Esophagus squamous epithelium (tissue), 5 donors: ENCODE measurements at regions not wholly inside any gene's neighbourhood (a gene's known extent, or its start where the extent isn't known, plus 50 kb on each side); places are given as distances from the start of the nearest gene placed in this dataset.

Experiments used
- DNase-seq: peaks from one replicate; lab custom pipeline; 2025; lab: John Stamatoyannopoulos, UW
- H3K27ac ChIP-seq, 4 donors: fragments of 200-600 bp; sonication (generic); one replicate each; pipeline ENCODE4 v1.5.1; 2016 to 2019; ENCODE audit warnings: mild to moderate bottlenecking in 1 of 4
- H3K27me3 ChIP-seq, 4 donors: fragments of 200-600 bp; sonication (generic); 1 replicate in 3 of 4; 2 replicates in 1 of 4; pipeline versions ENCODE4 v1.5.1 to v1.6.0; 2017 to 2021; ENCODE audit warnings: antibody characterized with exemption in 1 of 4
- H3K36me3 ChIP-seq, 3 donors: fragments of 200-600 bp; sonication (generic); one replicate each; pipeline ENCODE4 v1.5.1; 2016 to 2019
- H3K4me1 ChIP-seq, 3 donors: fragments of 200-600 bp; sonication (generic); one replicate each; pipeline ENCODE4 v1.5.1; 2017 to 2019
- H3K4me3 ChIP-seq, 4 donors: fragments of 200-600 bp; sonication (generic); 1 replicate in 3 of 4; 2 replicates in 1 of 4; pipeline ENCODE4 v1.5.1; 2016 to 2019; ENCODE audit warnings: mild to moderate bottlenecking in 2 of 4, moderate library complexity in 1 of 4
- H3K9me3 ChIP-seq, 3 donors: fragments of 200-600 bp; sonication (generic); one replicate each; pipeline ENCODE4 v1.5.1; 2016 to 2019
- POLR2A ChIP-seq, 4 donors: fragments of 450-650 bp; IDR thresholded peaks; one replicate each; pipeline ENCODE4 v1.6.1; 2017; ENCODE audit warnings: antibody characterized with exemption in 4 of 4, mild to moderate bottlenecking in 4 of 4, moderate library complexity in 3 of 4
- WGBS, 2 donors: methylation state at CpG; one replicate each; pipeline ENCODE4 v1.1.5; 2018; 5-methylcytosine and 5-hydroxymethylcytosine counted together
- intact Hi-C: fragments of 100-400 bp; cut with DNase I; formaldehyde crosslinking; loops from one replicate; pipeline ENCODE4 v1.15.0; 2022
- TF ChIP-seq, protein P1 (sequence below), 6 experiments: fragments of 450-650 bp in 4 of 6; fragments of 200-600 bp in 2 of 6; sonication (generic) in 2 of 6; IDR thresholded peaks; one replicate each; pipeline ENCODE4 v1.5.1; 2016 to 2019; ENCODE audit warnings: antibody characterized with exemption in 6 of 6, mild to moderate bottlenecking in 4 of 6, moderate library complexity in 4 of 6
- donor health status: DM: yes; HTN: yes; CAD: no.

DNA sequence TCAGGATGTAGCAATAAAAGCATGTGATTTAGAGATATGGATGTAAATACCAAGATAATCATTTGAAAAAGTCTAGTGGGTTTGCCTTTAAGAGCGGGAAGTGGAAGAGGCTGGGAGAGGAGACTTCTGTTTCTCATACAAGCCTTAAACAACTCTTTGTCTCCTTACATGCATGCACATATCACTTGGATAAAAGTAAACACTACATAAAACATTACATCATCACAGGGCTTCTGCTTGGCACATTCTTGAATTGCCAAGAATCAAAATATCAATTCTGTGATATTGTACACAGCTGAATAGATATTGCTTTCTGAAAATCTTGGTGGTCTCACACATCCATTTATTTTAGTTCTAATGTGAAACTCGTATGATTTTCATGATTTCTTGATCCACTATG, 57.6 kb downstream of the FOXD1 start:
- Histone ChIP-seq H3K36me3 (no peaks in the 10 kb centered on the region), H3K27me3 (peaks cover 0 to 10% (median 0%) of the 10 kb centered on the region in 4 donors), H3K4me3 (no peak overlapping the region), H3K9me3 (peaks cover 0 to 3% (median 0%) of the 10 kb centered on the region in 3 donors), H3K27ac (no peak overlapping the region), H3K4me1 (peaks cover 0 to 3% (median 0%) of the 10 kb centered on the region in 3 donors)
- no peak for DNase-seq
- intact Hi-C loops, result no loop called here
- TF ChIP-seq POLR2A (IDR thresholded peaks at IDR 0.05), result no peak
- TF ChIP-seq, protein P1, sequence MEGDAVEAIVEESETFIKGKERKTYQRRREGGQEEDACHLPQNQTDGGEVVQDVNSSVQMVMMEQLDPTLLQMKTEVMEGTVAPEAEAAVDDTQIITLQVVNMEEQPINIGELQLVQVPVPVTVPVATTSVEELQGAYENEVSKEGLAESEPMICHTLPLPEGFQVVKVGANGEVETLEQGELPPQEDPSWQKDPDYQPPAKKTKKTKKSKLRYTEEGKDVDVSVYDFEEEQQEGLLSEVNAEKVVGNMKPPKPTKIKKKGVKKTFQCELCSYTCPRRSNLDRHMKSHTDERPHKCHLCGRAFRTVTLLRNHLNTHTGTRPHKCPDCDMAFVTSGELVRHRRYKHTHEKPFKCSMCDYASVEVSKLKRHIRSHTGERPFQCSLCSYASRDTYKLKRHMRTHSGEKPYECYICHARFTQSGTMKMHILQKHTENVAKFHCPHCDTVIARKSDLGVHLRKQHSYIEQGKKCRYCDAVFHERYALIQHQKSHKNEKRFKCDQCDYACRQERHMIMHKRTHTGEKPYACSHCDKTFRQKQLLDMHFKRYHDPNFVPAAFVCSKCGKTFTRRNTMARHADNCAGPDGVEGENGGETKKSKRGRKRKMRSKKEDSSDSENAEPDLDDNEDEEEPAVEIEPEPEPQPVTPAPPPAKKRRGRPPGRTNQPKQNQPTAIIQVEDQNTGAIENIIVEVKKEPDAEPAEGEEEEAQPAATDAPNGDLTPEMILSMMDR (IDR thresholded peaks at IDR 0.05), result no peak
- 74 to 77% methylated on average over 2 of the region's 2 CpGs for WGBS, 2 donors

DNA sequence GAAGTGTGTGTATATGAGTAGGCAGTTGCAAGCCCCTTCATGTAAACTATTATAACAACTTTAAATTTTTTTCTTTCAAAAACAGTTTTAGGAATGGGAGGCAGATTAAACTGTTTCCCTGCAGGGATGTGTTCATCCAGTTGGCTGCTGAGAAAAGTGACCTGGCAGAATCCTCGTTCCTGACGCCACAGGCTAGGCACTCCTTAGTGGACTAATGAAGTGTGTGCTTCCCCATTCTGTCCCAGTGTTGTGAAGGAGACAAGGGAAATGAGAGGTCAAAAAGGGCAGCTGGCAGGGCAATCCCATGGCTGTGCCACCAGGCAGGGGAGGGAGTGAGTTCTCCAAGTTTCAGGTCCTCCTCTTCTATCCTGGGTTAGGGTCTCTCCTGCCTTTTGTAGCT, 59.8 kb downstream of the FOXD1 start:
- no peak for TF ChIP-seq POLR2A (IDR thresholded peaks at IDR 0.05)
- TF ChIP-seq, protein P1 (IDR thresholded peaks at IDR 0.05), result no peak
- H3K4me1 ChIP-seq, result peaks cover 0 to 3% (median 0%) of the 10 kb centered on the region in 3 donors
- no peak overlapping the region for H3K27ac ChIP-seq
- H3K27me3 ChIP-seq, result peaks cover 0 to 16% (median 0%) of the 10 kb centered on the region in 4 donors
- no peak overlapping the region for H3K4me3 ChIP-seq
- peaks cover 0 to 22% (median 11%) of the 10 kb centered on the region in 3 donors for H3K9me3 ChIP-seq
- intact Hi-C loops, result no loop called here
- 50 to 54% methylated on average over 2 of the region's 2 CpGs for WGBS, 2 donors
- no peak for DNase-seq
- H3K36me3 ChIP-seq, result no peaks in the 10 kb centered on the region

DNA sequence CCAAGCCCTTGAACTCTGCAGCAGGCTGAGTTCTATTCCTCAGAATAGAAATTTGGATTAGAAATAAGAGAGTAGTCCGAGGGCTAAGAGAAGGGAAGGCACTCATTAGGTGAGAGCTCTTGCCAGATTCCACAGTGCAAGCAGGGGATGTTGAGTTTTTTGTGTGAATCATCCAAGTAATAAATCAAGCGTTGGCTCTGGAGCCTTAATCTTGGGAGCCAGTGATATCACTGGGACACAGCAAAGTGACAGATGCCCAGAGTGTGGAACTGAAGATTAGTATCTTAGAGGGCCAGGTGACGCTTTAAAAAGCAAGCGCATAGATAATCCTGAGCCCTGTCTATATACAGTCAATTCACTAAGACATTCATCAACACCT, 60.3 kb downstream of the FOXD1 start:
- Histone ChIP-seq H3K27ac (no peak overlapping the region), H3K4me1 (peaks cover 0 to 3% (median 0%) of the 10 kb centered on the region in 3 donors), H3K9me3 (peaks cover 0 to 27% (median 11%) of the 10 kb centered on the region in 3 donors), H3K4me3 (no peak overlapping the region), H3K36me3 (no peaks in the 10 kb centered on the region), H3K27me3 (peaks cover 0 to 21% (median 0%) of the 10 kb centered on the region in 4 donors)
- intact Hi-C loops, result no loop called here
- TF ChIP-seq, protein P1 (IDR thresholded peaks at IDR 0.05), result no peak
- TF ChIP-seq POLR2A (IDR thresholded peaks at IDR 0.05), result no peak
- DNase-seq, result no peak
- 56 to 62% methylated on average over 4 of the region's 4 CpGs for WGBS, 2 donors

DNA sequence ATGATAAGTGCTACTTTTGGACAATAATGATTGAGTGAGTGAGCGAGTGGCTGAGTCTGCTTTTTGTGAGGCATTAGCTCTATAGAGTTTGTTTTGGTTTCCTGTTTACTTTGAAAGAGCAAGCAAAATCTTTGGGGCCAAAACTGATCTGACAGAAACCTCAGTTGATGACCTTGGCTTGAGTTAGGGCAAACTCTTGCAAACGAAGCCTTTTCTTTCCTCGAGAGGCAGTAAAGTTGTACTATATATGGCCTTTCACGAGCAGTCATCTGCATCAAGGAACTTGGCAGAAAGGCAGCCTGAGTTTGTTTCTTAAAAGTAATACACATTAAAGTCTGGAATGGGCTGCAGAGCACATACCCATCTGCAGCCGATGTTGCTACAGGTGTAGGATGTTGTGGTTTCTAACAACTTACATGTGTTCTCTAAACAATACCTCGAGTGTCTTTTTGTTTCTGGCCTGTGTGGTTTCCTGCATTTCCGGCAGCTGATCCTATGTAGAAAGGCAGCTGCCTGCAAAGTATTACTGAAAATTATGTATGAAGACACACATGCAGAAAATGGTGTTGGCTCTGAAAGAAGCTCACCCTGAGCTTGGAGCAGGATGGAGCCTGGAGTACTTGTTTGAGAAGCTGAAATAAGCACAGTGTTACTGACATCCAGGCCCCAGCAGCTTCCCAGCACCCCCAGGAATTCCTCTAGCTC, 60.8 kb downstream of the FOXD1 start:
- peak overlapping the region in 1 of 4 donors; percentile 21 for H3K27ac ChIP-seq
- no peak overlapping the region for H3K4me3 ChIP-seq
- TF ChIP-seq, protein P1 (IDR thresholded peaks at IDR 0.05), result no peak
- TF ChIP-seq POLR2A (IDR thresholded peaks at IDR 0.05), result no peak
- peaks cover 0 to 26% (median 0%) of the 10 kb centered on the region in 4 donors for H3K27me3 ChIP-seq
- peaks cover 0 to 3% (median 0%) of the 10 kb centered on the region in 3 donors for H3K4me1 ChIP-seq
- H3K36me3 ChIP-seq, result no peaks in the 10 kb centered on the region
- no peak for DNase-seq
- intact Hi-C loops, result no loop called here
- WGBS, 2 donors, result 14 to 22% methylated on average over 7 of the region's 7 CpGs
- H3K9me3 ChIP-seq, result peaks cover 0 to 29% (median 11%) of the 10 kb centered on the region in 3 donors

GRCh38 chr5:73387149-73387591, 61.4 kb downstream of the FOXD1 start:
- Histone ChIP-seq H3K4me1 (peaks cover 0 to 4% (median 4%) of the 10 kb centered on the region in 3 donors), H3K9me3 (peaks cover 0 to 31% (median 11%) of the 10 kb centered on the region in 3 donors), H3K27ac (peak overlapping the region in 1 of 4 donors; percentile 21), H3K36me3 (no peaks in the 10 kb centered on the region), H3K27me3 (peaks cover 0 to 32% (median 1%) of the 10 kb centered on the region in 4 donors), H3K4me3 (no peak overlapping the region)
- intact Hi-C loops, result no loop called here
- 75 to 83% methylated on average over 1 of the region's 1 CpG for WGBS, 2 donors
- no peak for DNase-seq
- TF ChIP-seq POLR2A (IDR thresholded peaks at IDR 0.05), result no peak
- TF ChIP-seq, protein P1 (IDR thresholded peaks at IDR 0.05), result no peak
